Islet precursor cell (in vitro differentiated cells): ENCODE measurements at regions not wholly inside any gene's neighbourhood (a gene's known extent, or its start where the extent isn't known, plus 50 kb on each side); places are given as distances from the start of the nearest gene placed in this dataset.

Experiments used
- DNase-seq: peaks from one replicate; pipeline ENCODE4 v3.0.0-alpha.2; 2018

DNA sequence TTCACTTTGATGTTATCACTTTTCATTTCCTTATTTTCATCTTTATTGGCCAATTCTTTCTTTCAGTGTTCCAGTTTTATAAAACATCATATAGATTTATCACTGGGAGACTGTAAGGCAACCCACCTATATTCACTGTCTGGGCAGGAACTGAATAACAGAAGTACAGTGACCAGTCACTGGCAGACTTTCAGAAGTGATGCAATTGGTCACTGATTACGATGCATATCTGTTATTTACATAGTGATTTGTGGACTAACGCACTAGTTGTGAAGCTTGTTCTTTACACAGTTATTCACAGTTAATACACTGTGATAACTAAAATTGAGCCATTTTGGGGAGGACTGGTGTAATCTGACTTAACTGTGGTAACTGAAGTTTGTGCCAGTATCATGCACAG is 190.2 kb upstream of the DPH6 start:
- DNase-seq = no peak

DNA sequence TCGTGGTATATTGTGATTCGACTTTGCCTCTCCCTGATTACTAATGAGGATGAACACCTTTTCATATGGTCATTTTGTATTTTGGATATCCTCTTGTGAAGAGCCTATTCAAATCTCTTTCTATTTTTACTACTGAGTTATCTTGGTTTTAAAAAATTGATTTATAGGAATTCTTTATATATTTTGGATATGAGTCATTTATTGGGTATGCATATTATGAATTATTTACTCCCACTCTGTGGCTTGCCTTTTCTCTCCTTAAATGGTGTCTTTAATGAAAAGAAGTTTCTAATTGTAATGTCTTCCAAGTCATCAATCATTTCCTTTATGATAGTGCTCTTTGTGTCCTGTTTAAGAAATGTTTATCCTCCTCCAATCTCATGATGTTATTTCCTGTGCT is 191.5 kb upstream of the DPH6 start:
- no peak for DNase-seq

DNA sequence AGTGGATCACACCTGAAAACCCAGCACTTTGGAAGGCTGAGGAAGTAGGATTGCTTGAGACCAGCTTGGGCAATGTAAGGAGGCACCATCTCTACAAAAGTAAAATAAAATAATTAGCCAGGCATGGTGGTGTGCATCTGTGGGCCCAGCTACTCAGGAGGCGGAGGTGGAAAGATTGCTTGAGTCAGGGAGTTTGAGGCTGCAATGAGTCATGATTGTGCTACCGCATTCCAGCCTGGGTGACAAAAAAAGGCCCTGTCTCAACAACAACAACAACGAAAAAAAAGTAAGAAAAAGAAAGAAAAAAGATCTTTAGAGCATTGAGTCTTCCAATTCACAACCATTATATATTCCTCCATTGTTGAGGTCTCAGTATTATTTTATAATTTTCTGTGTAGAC is 192.4 kb upstream of the DPH6 start:
- peak; percentile 85 for DNase-seq

DNA sequence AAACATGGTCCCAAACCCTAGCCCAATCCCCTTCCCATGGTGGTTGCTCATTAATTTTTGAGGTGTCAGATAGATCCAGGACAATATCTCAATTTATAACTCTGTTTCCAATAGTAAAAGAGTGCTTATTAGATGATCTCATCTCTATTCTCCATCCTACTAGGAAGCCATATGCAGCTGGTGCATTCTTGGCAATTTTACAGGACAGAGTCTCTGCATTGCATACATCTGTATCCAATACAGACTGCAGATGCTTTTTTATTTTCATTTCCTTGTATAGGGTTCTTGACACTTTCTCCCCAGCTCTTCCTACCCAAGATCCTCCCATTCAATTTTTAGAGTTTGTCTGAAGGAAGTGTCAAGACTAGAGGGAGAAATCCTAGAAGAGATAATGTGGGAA is 194.8 kb upstream of the DPH6 start:
- DNase-seq = no peak

DNA sequence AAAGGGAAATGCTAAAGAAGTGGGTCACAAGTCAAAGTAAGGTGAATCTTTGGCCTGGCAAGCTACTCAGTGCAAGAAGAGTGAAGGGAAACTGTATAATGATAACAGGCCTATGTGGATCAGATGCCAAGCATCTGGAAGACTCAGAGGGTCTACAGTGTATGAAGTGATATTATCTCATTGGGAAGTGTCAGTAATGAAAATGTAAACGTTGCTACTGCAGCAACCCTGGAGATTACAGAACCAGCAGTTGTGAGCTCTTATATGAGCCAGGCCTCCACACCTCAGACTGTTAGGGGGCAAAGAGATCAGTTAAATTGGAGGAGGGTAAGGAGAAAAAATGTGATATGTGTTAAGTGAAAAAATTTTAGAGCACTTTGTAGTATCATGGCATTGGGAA is 195.4 kb upstream of the DPH6 start:
- DNase-seq = no peak

DNA sequence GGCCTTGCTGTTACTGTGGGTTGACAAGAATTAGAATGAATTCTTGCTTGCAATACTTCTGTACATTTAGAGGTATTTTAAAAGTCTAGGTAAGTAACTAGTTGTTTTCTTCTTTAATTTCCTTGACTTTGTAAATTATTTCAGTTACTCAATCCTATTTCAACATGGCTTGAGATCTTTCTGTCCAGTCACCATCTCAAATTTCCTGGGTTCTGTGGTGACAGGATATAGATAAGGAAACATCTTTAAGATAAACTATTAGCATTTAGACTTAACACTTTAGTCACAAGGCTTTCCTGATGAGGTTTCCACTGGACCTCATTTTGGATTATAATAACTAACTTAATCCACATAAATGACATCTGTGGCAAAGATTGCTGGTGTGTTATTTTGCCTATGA is 195.9 kb upstream of the DPH6 start:
- no peak for DNase-seq

DNA sequence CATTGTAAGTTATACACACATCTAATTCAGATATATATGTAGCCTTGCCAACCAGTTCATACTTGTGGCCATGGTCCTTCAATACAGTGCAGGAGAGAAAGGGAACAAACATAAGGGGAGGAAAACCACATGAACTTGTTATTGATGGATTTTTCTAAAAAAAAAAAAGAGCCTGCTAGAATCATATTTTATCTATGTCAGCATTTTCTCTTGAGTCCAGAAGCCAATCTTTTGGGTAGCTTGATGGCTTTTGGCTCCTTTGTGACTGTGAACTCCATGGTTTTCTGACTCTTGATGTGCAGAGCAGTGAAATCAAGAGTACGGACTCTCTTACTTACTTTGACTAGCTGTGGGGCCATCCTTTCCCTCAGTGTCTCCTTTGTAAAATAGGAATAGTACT is 197.4 kb upstream of the DPH6 start:
- no peak for DNase-seq

DNA sequence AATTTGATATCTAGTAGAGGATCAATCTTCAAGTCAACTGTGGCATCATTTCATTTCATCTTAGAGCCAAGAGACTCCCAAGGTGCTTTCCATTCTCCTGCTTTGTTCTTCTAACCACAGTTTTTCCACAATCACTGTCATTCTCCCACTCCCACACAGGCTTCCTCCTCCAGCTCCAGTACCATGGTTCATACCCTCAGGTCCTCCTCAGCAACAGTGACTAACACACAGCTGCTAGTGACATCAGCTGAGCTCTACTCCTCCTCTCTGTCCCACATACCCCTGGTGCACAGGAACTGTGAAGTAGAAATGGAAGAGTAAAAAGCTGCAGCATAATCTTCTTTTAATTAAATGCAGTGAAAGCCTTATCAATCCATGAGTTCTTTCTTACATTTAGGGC is 200.2 kb upstream of the DPH6 start:
- no peak for DNase-seq

DNA sequence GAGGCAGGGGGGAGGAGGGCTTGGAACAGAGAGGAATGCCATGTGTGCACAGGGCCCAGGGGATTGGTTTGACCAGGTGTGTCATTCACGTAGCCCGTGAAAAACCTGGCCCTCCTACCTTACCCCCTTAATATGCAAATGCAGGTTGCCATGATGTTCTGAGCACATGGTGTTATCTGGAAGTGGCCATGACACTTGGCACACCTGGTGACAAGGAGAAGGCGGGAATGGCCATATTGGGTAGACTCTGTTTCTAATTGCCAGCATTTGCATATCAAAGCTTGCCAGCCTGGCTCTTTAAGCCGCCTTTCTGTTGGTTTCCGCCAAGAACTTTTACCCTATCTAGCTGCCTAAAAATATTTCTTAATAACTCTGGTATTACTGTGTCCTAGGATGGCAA is 202.1 kb upstream of the DPH6 start:
- no peak for DNase-seq

DNA sequence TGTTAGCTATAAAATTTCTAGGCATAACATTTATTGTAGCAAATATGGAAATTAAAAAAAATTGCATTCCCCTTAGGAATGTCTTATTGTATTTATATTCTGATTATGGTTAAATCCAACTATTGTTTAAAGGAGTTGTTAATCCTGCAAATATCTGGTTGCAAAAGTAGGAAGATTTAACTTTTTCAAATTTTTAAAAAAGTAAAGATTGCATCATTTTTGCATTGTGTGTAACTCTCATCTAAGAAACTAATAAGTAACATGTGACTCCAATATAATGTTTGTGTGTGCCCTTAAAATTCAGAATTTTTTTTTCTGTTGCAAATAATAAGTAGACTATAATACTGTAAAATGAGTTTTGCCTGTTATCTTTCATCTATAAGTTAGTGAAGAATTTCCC is 204.1 kb upstream of the DPH6 start:
- no peak for DNase-seq

DNA sequence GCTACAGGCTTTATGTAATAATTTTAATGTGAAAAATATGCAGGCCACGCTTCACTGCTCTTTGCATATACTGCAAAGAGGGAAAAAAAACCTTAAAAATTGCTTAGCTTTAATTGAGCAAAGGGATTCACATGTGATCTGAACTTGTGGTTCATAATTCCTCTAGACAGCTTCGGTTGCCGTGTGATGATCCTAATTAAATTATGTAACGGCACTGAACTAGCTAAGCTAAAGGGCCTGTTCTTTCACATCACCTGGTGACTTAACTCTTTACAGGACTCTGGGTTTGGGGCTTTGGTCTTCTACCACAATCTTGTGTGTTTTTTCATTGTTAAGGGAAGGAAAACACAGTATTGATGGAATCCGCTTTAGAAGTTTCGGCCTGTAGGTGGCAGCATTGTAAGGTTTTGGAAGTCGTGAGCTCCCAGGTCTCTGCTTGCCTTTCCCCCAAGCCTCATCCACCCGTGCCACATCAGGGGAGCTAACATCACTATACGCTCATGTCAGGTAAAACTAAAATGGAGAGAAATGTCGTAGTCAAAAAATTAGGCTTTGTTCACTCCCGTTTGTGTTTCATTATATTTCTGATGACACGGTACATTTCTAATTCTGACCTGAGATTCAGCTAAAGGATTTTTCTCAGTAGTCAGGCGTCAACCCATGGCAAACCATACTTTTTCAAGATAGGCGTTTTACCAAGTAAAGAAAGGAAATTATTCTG is 205.6 kb upstream of the DPH6 start:
- peak; percentile 80 for DNase-seq

DNA sequence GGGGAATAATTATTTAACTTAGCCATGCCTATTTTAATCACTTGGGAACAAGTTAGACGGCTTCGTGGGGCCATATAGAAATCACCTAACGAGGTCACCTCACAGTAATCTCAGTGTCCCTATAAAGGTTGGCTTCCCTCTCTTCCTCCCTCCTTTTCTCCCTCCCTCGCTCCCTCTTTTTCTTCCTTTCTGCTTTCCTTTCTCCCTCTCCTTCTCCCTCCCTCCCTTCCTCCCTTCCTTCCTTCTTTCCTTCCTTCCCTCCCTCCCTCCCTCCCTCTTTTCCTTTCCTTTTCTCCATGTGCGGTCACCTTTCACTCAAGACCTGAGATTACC is 206.1 kb upstream of the DPH6 start:
- DNase-seq = no peak

DNA sequence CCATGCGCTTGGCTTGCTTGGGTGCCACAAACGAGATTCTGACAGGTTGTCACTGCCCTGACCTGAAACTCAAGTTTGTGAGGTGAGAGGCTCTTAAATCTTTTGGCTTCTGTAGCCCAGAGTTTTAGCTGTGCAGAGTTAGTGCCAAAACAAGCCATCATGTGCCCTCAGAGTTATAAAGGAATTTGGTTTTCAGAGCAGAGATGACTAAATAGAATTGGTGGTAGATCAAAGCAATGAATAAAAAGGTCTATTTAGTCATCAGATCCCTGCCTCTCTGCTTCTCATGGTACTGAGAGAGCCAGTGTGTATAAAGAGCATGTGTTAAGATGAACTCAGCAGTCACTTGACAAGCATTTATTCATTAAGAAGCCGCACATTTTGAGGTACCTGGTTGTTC is 207.5 kb upstream of the DPH6 start:
- no peak for DNase-seq

DNA sequence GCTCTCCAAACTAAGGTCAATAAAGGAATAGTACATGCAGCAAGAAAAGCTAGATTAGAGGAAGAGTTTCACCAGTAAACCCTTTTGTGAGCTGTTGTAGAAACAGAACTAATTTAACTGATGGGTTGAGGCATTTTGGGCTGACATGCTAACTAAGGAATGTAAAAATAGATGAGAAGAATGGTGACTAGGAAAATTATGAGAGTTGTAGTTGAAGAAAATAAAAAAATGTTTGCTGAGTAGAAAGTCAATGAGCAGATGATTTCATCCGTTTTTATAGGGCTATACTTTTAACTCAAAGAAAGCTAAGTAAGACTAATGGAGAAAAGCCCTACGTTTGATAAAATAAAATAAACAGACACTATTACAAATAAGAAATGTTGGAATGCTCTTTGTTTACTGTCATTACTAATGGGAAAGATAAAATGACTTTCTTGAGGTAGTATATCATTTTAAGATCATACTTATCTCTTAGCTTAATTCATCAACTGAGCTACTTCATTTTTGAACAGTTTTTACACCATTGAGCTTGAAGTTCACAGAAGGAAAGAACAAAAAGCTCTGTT is 209.4 kb upstream of the DPH6 start:
- no peak for DNase-seq

DNA sequence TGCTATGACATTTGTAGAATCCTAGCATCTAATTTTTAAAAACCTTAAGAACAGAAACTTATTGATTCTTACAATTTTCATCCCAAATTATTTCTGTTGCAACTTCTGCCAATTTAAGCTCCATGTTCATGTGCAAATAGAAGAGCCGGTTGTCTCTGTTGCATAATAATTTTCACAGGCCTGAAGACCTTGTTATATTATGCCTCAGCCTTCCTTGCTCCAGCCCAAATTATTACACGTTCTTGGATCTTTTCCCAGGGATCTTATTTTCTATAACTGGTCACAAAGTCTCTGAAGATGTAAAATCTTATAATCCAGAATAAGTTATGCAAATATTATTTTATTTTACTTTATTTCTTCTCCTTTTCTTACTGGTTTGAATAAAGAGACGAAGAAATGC is 210.7 kb upstream of the DPH6 start:
- no peak for DNase-seq

DNA sequence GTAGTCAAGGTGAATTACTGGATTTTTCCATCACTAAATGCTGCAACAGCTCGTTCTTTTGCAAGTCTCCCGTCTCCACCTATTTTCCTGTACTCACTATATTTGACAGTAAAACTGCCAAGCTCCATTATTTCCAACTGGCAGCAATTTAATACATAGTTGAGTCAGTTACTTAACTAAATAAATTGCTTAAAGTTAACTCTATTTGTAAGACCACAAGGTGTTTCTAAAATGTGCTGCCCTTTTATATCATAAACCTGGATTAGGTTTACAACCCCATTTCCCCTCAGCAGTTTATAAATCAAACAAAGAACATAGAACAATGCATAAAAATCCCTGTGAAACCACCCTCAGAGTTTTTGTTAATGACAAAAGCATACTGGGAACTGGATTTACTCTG is 211.4 kb upstream of the DPH6 start:
- no peak for DNase-seq

DNA sequence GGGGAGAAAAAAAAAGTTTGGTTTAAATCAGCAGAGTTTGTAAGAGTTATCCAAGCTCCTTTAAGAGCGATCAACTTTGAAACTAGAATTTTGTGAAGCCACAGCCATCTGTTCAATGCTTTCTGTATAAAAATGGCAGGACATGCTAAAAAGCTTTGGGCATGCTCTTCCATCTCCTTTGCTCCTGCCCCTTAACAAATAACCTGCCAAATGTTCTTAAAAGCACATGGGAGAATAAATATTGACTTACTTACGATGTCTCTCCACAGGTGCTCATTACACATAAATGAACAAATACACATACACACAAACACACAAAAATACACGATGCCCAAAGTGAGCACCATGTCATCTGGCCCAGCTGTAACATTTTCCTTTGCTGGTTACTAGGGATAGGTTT is 211.8 kb upstream of the DPH6 start:
- no peak for DNase-seq

DNA sequence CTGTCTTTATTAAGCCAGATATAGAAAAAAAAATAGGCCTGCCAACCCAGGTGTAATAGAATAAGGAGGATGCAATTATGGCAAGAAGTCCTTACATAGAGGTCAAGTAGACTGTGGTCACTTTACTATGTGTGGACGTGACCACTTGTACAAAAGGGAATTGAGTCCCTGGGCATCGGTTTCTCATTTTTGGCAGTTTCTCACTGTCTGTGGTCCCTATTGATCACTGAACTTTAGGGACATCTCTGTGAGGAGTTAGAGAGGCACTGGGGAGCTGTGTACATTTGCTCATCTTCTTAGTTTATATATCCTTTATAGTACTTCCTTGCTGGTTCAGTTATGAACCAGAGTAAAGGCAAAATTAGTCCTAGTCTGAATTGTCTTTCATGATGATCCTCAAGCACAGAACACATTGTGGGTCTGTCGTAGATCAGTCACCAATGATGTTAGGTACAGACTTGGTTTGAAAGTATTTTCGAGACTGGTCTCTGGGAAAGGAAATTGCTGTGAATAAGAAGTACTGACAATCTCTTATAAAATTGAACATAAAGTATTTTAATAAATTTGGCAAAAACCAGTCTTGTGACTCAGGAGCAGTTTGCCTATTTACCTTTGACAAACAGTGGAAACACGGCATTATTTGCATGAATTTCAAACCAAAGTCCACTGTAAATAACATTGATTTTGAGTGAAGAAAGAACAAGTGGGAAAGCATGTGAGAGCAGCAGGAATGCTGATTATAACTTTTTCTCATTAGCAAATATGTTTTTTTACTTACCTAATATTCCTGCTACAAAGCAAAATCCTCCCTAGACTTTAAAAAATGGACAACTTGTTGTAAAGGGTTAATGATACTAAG is 218.9 kb upstream of the DPH6 start:
- DNase-seq = no peak

DNA sequence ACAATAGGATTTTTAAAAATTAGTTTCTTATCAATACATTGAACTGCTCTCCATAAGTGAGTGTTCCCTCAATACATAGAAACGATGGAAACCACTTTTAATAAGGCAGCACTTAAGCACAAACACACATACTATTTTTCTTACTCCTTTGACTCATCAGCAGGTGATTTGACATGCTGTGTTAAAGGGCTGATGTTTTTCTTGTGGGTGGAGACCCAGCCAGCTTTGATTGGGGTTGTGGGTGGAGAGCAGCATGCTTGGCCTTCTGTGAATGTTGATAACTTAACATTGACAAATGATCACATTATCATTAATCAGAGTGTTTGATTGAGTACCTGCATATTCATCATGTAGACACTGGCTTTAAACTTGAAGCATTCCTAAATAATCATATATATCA is 223.0 kb upstream of the DPH6 start:
- no peak for DNase-seq

DNA sequence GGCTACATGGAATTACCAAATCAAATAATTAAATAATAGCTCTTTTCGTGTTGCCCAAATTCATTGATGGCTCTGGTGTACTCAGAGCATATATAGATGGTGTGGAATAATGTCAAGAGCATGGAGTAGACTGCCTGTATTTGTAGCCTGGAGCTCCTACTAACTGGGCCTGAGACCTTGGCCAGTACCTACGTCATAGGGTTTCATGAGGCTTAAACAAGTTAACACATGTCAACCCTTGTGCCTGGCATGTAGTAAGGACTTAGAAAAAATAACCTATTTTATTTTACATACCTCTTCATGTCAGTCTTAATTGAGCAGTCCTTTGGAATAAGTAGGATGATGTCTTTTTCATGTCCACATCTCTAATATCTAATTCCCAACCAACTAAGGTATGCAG is 223.7 kb upstream of the DPH6 start:
- DNase-seq = no peak

DNA sequence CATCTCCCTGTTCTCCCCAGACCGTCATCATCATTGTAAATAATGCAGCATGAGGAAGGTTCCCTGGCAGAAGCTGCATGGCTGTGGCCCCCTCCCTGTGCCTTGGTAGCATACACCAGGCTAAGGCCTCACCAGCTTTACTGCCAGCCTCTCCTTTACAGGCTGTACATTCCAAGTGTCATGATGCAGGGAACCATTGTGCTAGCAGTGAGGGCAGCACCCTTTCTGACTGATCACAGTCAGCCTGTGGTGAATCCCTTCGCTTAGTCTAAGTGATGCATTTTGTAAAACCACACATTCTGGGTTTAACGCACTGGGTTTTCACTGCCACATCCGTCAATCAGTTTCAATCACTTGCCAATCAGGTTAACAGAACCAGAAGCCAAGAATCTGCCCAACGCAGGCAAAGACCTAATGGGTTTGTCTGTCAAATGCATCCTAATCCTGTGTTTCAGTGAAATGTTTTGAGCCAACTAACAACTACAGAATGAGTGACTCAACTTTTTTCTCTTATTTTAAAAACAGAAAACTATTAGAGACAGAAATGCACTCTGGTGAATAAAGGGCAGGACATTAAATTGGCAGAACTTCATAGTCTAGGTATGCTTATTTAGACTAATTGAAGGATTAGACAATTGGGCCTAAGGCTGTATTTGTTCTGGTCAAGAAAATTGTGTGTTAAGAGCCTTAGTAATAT is 225.9 kb upstream of the DPH6 start:
- no peak for DNase-seq

DNA sequence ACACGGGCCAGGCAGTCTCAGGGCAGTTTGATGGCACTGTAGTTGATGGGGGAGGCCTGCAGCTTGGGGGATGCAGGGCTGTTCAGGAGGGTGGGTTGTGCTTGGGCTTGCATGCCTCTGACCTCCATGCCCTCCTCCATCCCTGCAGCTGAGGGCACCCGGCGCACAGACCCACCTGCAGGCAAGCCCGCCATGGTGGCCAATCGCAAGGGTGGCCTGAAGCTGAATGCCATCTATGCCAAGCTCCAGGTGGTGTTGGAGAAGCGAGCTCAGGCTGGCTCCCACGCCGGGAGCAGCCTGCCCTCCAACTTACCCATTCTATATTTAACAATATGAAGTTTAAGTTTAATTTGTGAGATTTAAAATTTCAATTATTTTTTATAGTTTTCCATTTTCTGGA is 228.7 kb upstream of the DPH6 start:
- no peak for DNase-seq

DNA sequence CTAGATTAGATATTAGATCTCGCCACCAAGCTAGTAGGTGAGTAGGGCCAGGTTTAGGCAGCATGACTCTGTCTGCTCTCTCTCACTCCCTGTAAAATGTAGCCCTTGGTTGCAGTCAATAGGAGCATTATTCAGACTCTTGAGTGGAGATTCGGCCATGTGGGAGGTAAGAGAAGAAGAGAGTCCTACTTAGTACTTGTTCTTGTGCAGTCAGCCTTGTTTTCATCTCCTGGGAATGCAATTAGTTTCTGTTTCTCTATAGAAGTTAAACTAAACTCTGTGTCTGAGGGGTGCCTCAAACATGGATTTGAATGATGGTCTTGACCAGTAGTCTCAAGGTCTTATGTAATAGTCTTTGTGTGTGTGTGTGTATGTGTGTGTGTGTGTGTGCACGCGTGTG is 229.5 kb upstream of the DPH6 start:
- no peak for DNase-seq

DNA sequence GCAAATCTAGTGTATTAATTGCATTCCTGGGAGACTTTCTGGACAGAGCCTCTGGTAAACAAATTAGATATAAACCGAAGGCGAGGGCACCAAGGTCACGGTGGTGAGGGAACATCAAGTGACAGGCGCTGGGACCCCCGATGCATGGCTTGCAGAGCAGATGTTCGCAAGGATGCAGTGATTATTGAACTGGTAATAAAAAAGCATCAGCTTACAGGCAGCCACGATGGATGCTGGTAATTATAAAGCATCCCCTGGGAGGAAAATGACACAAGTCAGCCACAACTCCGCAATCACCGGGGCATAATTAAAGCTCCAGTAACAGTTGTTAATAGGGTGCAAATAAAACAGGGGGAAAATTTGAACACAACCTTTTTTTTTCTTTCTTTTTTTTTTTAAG is 231.1 kb upstream of the DPH6 start:
- DNase-seq = no peak
